HG03060 (cell line): ENCODE measurements at regions not wholly inside any gene's neighbourhood (a gene's known extent, or its start where the extent isn't known, plus 50 kb on each side); places are given as distances from the start of the nearest gene placed in this dataset.
"Not testable (repeated sequence)": the region's sequence is repeated elsewhere in the genome, so short reads cannot be mapped to it uniquely, and the experiment has no call there.

ENCODE experiments used
- ATAC-seq: cut with Tn5 transposase; IDR thresholded peaks from one replicate; pipeline ENCODE4 v1.9.1; 2021; ENCODE audit warnings: low read depth, moderate number of reproducible peaks; ENCODE audit not compliant: unreplicated experiment

GRCh38 chr1:173393659-173394000 is 83.5 kb upstream of the PRDX6 start:
- ATAC-seq: no peak

GRCh38 chr1:173394813-173395212 is 82.3 kb upstream of the PRDX6 start:
- ATAC-seq: not testable (repeated sequence)

- ATAC-seq: no peak
These were observed 81.4 kb upstream of the PRDX6 start for GRCh38 chr1:173395762-173396161.

- ATAC-seq: no peak
These were observed 76.6 kb upstream of the PRDX6 start for GRCh38 chr1:173400387-173400995.

GRCh38 chr1:173403996-173404395 is 73.1 kb upstream of the PRDX6 start:
- no peak for ATAC-seq

GRCh38 chr1:173405281-173405680 is 71.9 kb upstream of the PRDX6 start:
- ATAC-seq: no peak

- no peak for ATAC-seq
These were observed 71.3 kb upstream of the PRDX6 start for GRCh38 chr1:173405834-173406233.

- no peak for ATAC-seq
These were observed 70.3 kb upstream of the PRDX6 start for GRCh38 chr1:173406783-173407230.

GRCh38 chr1:173407846-173408245 is 69.3 kb upstream of the PRDX6 start:
- ATAC-seq: no peak

GRCh38 chr1:173408886-173409285 is 68.2 kb upstream of the PRDX6 start:
- no peak for ATAC-seq

GRCh38 chr1:173409613-173410012 is 67.5 kb upstream of the PRDX6 start:
- ATAC-seq: no peak

- ATAC-seq: no peak
These were observed 66.9 kb upstream of the PRDX6 start for GRCh38 chr1:173410133-173410793.

- peak; percentile 26 for ATAC-seq
These were observed 66.3 kb upstream of the PRDX6 start for GRCh38 chr1:173410794-173411236.

- ATAC-seq: no peak
These were observed 65.0 kb upstream of the PRDX6 start for GRCh38 chr1:173411835-173412742.

GRCh38 chr1:173413271-173413707 is 63.8 kb upstream of the PRDX6 start:
- ATAC-seq: no peak

- ATAC-seq: peak; percentile 34
These were observed 63.0 kb upstream of the PRDX6 start for GRCh38 chr1:173414136-173414535.

- ATAC-seq: no peak
These were observed 62.5 kb upstream of the PRDX6 start for GRCh38 chr1:173414539-173415226.

GRCh38 chr1:173415490-173415889 is 61.6 kb upstream of the PRDX6 start:
- peak; percentile 34 for ATAC-seq

GRCh38 chr1:173415905-173416450 is 61.2 kb upstream of the PRDX6 start:
- ATAC-seq: no peak

GRCh38 chr1:173417563-173417962 is 59.6 kb upstream of the PRDX6 start:
- no peak for ATAC-seq
